Stimulated activated CD4-positive, alpha-beta T cell treated with anti-CD3 and anti-CD28 coated beads, Interleukin-15, amount 100 ng/mL, for 48 hours (primary cell): ENCODE measurements at regions not wholly inside any gene's neighbourhood (a gene's known extent, or its start where the extent isn't known, plus 50 kb on each side); places are given as distances from the start of the nearest gene placed in this dataset.
"Not testable (repeated sequence)": the region's sequence is repeated elsewhere in the genome, so short reads cannot be mapped to it uniquely, and the experiment has no call there.

ENCODE experiments used
- DNase-seq, 2 donors: peaks; one replicate each; pipeline ENCODE4 v3.0.0-alpha.2; 2020; ENCODE audit warnings: low read depth in 2 of 2

- no peak for DNase-seq
These were observed 107.9 kb upstream of the PALMD start for GRCh38 chr1:99537886-99538617.

- no peak for DNase-seq
These were observed 107.3 kb upstream of the PALMD start for GRCh38 chr1:99538618-99538956.

GRCh38 chr1:99539131-99539530 is 106.8 kb upstream of the PALMD start:
- DNase-seq = no peak

- no peak for DNase-seq
These were observed 105.2 kb upstream of the PALMD start for GRCh38 chr1:99540744-99541143.

- DNase-seq = no peak
These were observed 101.6 kb upstream of the PALMD start for GRCh38 chr1:99544328-99544727.

GRCh38 chr1:99546432-99547416 is 99.2 kb upstream of the PALMD start:
- no peak for DNase-seq

GRCh38 chr1:99548943-99549605 is 96.8 kb upstream of the PALMD start:
- no peak for DNase-seq

GRCh38 chr1:99550198-99550597 is 95.7 kb upstream of the PALMD start:
- DNase-seq = no peak

- DNase-seq = no peak
These were observed 93.9 kb upstream of the PALMD start for GRCh38 chr1:99551812-99552614.

- DNase-seq = no peak
These were observed 92.6 kb upstream of the PALMD start for GRCh38 chr1:99553301-99553700.

- not testable (repeated sequence) for DNase-seq
These were observed 92.1 kb upstream of the PALMD start for GRCh38 chr1:99553819-99554218.

GRCh38 chr1:99554727-99555126 is 91.2 kb upstream of the PALMD start:
- no peak for DNase-seq

- DNase-seq = no peak
These were observed 88.2 kb upstream of the PALMD start for GRCh38 chr1:99557546-99558202.

- no peak for DNase-seq
These were observed 86.7 kb upstream of the PALMD start for GRCh38 chr1:99559166-99559565.

- no peak for DNase-seq
These were observed 85.5 kb upstream of the PALMD start for GRCh38 chr1:99560207-99561040.

GRCh38 chr1:99561952-99562351 is 84.0 kb upstream of the PALMD start:
- DNase-seq = no peak

GRCh38 chr1:99565606-99566289 is 80.2 kb upstream of the PALMD start:
- no peak for DNase-seq

GRCh38 chr1:99566290-99567021 is 79.5 kb upstream of the PALMD start:
- DNase-seq = no peak
